IMR-90 (cell line): ENCODE measurements at regions not wholly inside any gene's neighbourhood (a gene's known extent, or its start where the extent isn't known, plus 50 kb on each side); places are given as distances from the start of the nearest gene placed in this dataset.

Experiments used
- CEBPB ChIP-seq: IDR thresholded peaks from 2 replicates; pipeline ENCODE4 v1.6.1; 2012; ENCODE audit warnings: low read depth, low read length, improper control_type of control experiment
- CHD1 ChIP-seq: IDR thresholded peaks from 2 replicates; pipeline ENCODE4 v1.6.1; 2012; ENCODE audit warnings: low read depth, low read length, improper control_type of control experiment
- CTCF ChIP-seq: conservative IDR thresholded peaks from 2 replicates; pipeline ENCODE4 v1.5.1; 2012; ENCODE audit warnings: mild to moderate bottlenecking, low read depth, low read length, improper control_type of control experiment
- MAFK ChIP-seq: IDR thresholded peaks from 2 replicates; pipeline ENCODE4 v1.6.1; 2012; ENCODE audit warnings: low read depth, low read length, improper control_type of control experiment
- USF2 ChIP-seq: fragments of 150-350 bp; IDR thresholded peaks from 2 replicates; pipeline ENCODE4 v1.6.1; 2017; ENCODE audit warnings: mild to moderate bottlenecking, antibody characterized with exemption, low read length, low read depth

GRCh38 chr18:77815666-77816338, 566.2 kb downstream of the GALR1 start:
- TF ChIP-seq CTCF (no peak), CEBPB (no peak), MAFK (no peak), CHD1 (no peak), USF2 (no peak)
